ENCODE measurements at regions not wholly inside any gene's neighbourhood (a gene's known extent, or its start where the extent isn't known, plus 50 kb on each side); places are given as distances from the start of the nearest gene placed in this dataset.

DNA sequence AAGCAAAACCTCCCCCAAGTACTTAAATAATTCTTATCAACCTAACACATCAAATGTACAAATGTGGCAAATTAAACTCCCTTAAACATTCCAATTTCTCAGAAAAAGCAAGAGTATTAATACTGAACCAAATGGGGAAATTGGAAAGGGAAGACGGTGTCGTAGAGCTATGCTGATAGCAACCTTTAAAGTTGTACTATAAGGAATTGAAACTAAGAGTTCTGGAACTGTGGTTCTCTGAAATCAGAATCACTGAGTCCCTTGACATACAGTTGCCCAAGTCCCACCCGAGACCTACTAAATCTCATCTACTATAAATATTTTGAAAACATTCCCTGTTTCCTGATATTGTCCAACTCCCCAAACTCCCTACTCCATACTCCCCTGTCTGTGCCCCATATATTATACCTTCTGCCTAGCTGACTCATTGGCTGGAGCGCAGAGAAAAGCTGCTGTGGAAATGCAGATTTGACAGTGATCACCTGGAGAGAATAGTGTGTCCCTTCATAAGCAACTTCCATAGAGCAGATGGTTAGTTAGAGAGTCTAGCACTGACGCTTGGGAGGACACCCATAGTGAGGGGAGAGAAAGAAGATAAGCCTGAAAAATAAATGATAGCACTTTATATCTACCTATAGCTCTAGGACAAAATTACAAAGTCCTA lies 51.4 kb upstream of the ITM2B start:
- no peak for DNase-seq (ENCODE audit: low read depth)
- H3K4me3 ChIP-seq (ENCODE audit: low read depth, low read length), result no peak overlapping the region
- TF ChIP-seq, protein P1, sequence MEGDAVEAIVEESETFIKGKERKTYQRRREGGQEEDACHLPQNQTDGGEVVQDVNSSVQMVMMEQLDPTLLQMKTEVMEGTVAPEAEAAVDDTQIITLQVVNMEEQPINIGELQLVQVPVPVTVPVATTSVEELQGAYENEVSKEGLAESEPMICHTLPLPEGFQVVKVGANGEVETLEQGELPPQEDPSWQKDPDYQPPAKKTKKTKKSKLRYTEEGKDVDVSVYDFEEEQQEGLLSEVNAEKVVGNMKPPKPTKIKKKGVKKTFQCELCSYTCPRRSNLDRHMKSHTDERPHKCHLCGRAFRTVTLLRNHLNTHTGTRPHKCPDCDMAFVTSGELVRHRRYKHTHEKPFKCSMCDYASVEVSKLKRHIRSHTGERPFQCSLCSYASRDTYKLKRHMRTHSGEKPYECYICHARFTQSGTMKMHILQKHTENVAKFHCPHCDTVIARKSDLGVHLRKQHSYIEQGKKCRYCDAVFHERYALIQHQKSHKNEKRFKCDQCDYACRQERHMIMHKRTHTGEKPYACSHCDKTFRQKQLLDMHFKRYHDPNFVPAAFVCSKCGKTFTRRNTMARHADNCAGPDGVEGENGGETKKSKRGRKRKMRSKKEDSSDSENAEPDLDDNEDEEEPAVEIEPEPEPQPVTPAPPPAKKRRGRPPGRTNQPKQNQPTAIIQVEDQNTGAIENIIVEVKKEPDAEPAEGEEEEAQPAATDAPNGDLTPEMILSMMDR (IDR thresholded peaks at IDR 0.05; ENCODE audit: insufficient read depth, low read depth, low read length), result no peak

DNA sequence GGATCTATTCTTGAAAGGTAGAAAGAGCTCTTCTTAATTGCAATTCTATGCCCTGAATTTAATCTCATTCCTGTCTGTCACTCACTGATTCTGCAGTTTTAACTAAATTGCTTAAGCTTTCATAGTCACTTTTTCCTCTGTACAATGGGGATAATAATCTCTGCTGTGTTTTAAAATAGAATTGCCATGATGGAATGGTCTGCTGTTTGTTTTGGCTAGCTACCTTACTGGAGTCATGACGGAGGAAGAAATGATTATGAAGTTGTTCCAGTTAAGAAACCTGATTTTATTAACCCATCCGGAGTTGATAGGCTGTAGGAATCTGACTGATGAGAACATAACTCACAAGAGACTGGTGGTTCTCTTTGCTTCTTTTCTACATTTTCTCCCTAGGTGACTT lies 54.9 kb upstream of the ITM2B start:
- DNase-seq (ENCODE audit: low read depth), result no peak
- no peak overlapping the region for H3K4me3 ChIP-seq (ENCODE audit: low read depth, low read length)
- TF ChIP-seq, protein P1 (IDR thresholded peaks at IDR 0.05; ENCODE audit: insufficient read depth, low read depth, low read length), result no peak

DNA sequence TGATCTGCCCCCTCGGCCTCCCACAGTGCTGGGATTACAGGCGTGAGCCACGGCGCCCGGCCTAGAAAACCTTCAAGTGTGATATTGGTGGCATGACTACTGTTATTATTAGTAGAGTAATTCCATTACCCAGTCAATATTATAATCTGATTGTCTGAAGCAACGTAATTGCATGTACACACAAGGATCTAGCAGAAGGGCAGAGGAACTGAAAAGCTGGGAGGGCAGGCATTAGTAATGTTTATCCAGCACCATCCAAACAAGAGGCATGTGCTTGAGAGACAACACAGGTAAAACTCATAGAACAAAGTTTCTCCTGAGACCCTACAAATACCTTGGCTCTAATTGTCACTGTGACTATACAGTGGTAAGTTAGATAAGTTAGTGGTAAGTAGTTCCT lies 56.2 kb upstream of the ITM2B start:
- no peak for DNase-seq (ENCODE audit: low read depth)
- TF ChIP-seq, protein P1 (IDR thresholded peaks at IDR 0.05; ENCODE audit: insufficient read depth, low read depth, low read length), result no peak
- no peak overlapping the region for H3K4me3 ChIP-seq (ENCODE audit: low read depth, low read length)

DNA sequence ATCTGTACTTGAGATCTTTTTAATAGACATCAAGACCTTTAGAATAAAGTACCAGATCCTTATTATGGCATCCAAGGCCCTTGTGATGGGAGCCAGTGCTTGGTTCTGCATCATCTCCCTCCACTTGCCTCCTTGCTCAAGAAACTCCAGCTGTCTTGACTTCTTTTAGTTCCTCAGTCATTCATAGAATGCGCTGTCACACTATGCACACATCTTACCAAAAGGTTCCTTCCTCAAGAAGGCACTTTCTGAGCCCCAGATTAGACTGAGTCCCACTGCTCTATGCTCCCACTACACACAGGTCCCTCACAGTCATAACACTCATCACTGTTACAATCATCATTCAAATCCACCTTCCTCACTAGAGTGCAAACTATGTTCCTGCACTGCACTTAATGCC lies 57.8 kb upstream of the ITM2B start:
- DNase-seq (ENCODE audit: low read depth), result no peak
- TF ChIP-seq, protein P1 (IDR thresholded peaks at IDR 0.05; ENCODE audit: insufficient read depth, low read depth, low read length), result no peak
- H3K4me3 ChIP-seq (ENCODE audit: low read depth, low read length), result no peak overlapping the region

DNA sequence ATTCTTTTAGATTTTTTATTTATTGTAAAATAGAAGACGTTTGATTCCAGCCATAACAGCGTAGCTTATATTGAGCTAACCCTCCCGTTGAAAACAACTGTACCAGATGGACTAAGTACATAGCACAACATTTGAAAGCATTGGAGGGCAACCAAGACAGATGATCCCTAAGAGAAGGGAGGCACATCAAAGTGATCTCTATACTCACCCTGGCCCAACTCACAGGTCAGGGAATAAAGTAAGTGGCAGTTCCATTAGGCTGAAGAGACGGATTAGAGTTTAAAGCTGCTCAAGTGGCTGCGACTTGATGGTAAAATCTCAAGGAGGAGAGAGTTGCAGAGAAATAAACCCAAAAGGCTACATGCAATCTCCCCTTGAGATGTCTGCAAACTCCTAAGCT lies 65.1 kb upstream of the ITM2B start:
- H3K4me3 ChIP-seq (ENCODE audit: low read depth, low read length), result no peak overlapping the region
- TF ChIP-seq, protein P1 (IDR thresholded peaks at IDR 0.05; ENCODE audit: insufficient read depth, low read depth, low read length), result no peak
- DNase-seq (ENCODE audit: low read depth), result no peak

DNA sequence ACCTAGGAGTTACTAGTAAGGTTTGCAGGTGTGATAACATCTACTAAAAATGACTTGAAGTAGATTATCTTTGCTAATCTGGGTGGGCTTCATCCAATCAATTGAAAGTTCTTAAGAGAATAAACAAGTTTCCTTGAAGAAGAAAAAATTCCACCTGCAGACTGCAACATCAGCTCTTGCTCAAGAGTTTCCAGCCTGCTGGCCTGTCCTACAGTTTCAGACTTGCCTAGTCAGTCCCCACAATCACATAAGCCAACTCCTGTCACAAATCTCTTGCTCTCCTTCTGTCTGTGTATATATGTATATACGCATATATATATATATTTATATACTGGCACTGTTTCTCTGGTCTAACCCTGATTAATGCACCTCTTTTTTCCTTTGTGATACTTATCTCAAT lies 67.3 kb upstream of the ITM2B start:
- TF ChIP-seq, protein P1 (IDR thresholded peaks at IDR 0.05; ENCODE audit: insufficient read depth, low read depth, low read length), result no peak
- no peak for DNase-seq (ENCODE audit: low read depth)
- no peak overlapping the region for H3K4me3 ChIP-seq (ENCODE audit: low read depth, low read length)

DNA sequence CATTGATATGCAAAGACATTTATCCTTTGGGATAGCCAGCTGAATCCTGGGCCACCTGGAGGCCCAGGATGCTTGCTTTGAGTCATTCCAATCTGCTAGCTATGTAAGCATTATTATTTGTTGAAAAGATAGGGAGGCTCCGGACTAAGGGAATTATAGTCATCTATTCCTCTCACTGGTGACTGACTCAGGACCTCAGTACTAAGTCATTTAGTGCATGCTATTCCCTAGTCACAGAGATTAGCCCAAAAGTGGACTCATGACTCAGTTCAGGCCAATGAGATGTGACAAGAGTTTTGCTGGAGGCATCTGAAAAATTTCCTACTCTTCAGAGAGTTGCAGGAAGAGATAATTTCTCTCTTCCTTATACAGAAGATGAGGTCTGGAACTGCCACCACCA lies 67.9 kb upstream of the ITM2B start:
- H3K4me3 ChIP-seq (ENCODE audit: low read depth, low read length), result no peak overlapping the region
- no peak for DNase-seq (ENCODE audit: low read depth)
- TF ChIP-seq, protein P1 (IDR thresholded peaks at IDR 0.05; ENCODE audit: insufficient read depth, low read depth, low read length), result no peak

Data from fibroblast of villous mesenchyme (primary cell).